Amniotic epithelial cell (primary cell): ENCODE measurements at regions not wholly inside any gene's neighbourhood (a gene's known extent, or its start where the extent isn't known, plus 50 kb on each side); places are given as distances from the start of the nearest gene placed in this dataset.
"Not testable (repeated sequence)": the region's sequence is repeated elsewhere in the genome, so short reads cannot be mapped to it uniquely, and the experiment has no call there.

Experiments
- DNase-seq: peaks from one replicate; pipeline ENCODE4 v3.0.0-alpha.2; 2010; ENCODE audit warnings: low read depth

DNA sequence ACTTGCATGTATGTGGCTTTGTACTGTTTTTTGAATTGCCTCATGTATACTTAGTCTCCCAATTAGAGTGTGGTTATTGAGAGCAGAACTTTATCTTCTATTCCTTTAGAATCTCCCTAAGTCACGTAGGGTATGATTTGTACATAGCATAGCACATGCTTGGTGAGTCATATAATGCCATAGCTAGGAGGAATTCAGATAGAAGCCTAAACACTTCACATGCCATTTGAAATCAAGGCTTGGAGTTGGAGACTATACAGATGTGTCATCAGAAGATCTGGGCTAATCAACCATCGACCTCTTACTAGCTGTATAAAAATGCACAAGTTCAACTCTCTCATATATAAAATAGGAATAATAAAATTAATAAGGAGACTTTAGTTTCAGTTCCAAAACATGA, 222.6 kb upstream of the ST6GAL2 start:
- DNase-seq, result peak; percentile 84

DNA sequence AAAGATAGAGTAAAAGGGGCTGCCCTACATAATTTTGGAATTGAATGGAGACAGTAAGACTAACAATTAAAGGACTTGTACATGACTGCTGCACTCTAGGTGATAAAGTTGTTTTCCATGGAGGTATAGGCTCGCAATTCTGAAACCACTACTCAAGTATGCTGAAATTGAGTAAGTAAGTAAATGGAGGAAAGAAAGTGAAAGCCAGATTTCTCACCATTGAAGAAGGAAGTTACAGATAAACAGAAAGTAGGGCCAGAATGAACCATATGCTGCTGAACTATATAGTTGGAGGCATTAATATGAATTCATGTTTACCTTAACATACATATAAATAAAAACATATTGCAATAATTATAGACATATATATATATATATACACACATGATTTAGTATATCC, 225.7 kb upstream of the ST6GAL2 start:
- DNase-seq, result no peak

DNA sequence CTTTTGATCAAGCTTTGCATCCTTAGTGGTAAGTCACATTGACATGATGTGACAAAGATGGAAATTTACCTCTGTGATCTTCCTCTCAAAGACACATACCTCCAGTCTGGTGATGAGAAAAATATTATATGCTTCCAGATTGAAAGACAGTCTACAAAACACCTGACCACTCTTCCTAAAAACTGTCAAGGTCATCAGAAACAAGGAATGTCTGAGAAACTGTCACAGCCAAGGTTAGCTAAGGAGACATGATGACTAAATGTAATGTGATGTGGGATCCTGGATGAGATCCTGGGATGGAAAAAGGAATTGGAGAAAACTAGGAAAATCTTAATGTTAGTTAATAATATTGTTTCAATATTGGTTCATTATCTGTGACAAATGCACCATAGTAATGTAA, 226.6 kb upstream of the ST6GAL2 start:
- DNase-seq, result no peak

DNA sequence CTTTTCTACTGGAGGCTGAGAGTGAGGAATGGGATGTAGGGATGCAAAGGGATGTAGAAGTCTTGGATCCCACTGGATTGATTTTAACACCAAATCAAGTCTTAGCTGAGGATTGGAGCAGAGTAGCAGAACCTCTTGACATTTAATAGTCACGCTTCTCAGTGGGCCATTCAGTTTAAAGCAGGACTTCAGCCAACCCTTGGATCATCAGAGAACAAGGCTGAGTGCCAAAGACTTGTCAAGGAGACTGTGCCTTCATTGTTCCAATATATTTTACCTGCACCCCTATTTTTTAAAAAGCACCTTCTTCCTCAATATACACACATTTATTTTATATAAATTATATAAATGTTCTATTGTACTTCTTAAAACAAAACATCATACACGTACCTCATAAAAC, 242.4 kb upstream of the ST6GAL2 start:
- no peak for DNase-seq

DNA sequence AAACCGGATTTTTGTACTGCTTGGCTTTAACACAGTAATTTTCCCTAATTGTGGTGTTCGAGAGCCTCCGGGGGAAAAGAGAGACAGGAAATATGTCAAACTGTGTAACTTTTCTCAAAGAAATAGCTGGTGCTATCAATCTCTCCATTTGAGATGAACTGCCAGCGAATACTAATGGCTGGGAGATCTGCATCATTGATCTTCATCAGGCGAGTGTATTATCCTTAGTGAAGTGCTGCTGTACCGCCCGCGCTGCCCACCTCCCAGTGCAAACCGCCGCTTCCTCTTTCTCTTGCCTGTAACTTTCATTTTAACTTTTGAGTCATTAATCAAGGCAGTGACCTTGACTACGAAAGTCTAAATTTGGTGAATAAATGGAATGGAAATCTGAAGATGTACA, 246.1 kb upstream of the ST6GAL2 start:
- no peak for DNase-seq

DNA sequence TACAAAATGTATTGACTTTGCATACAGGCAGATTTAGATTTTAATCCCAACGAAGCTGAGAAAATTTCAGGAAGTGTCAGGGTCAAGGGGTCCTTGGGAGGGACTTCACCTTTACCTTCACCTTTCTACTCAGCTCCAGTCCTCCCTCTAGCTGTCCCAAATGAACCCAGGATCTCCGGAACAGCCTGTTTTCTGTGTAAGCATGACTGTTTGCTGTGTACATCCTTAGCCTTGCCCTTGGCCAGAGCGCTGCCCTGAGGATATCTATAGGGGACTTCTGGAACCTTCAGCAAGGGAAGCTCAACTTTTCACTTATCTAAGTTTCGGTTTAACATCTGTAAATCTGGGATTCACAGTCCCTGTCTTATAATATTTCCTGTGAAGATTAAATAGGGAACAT, 246.8 kb upstream of the ST6GAL2 start:
- no peak for DNase-seq

DNA sequence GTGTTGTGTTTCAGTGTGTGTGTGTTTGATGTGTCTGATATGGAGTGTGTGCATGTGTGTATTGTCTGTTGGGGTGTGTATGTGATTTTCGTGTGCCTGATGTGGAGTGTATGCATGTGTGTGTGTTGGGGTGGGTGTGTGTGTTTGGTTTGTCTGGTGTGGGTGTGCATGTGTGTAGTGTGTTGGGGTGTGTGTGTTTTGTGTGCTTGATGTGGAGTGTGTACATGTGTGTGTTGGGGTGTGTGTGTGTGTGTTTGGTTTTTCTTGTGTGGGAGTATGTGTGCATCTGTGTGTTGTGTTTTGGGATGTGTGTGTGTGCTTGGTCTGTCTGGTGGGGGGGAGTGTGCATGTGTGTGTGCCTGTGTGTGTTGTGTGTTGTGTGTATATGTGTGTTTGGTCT, 247.4 kb upstream of the ST6GAL2 start:
- no peak for DNase-seq

DNA sequence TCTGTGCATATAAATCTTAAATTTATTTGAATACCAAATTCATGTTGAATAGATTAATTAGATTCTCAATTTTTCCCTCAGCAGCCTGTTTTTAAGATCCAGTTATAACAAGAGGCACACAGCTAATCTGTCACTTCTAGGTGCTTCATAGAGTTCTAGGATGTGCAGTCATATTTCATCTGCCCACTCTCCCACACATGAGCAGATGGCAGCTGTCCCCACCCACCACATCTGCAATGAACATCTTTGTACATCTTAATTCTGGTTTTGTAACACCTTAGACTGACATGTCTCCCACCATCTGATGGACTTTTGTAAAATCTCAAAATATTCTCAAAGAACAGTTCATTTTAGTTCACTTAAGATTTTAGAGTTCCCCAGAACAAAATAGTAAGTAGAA, 250.8 kb upstream of the ST6GAL2 start:
- no peak for DNase-seq

DNA sequence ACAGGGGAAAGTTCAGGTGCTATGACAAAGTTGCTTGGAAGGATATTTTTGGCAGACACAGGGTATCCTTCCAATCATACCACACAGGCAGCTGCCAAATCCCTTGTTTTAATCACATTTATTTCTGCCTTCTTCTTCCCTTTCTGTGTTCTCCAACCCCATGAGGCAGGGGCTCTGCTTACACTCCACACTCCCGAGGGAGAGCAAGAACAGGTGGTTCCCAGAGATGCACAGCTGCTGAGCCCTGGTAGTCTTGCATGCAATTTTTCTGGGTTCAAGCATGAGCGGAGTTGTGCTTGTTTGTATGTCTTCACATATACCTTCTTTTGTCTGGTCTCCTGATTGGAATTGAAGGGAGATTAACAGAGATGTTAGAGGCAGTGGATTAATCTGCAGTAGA, 251.7 kb upstream of the ST6GAL2 start:
- DNase-seq, result no peak

DNA sequence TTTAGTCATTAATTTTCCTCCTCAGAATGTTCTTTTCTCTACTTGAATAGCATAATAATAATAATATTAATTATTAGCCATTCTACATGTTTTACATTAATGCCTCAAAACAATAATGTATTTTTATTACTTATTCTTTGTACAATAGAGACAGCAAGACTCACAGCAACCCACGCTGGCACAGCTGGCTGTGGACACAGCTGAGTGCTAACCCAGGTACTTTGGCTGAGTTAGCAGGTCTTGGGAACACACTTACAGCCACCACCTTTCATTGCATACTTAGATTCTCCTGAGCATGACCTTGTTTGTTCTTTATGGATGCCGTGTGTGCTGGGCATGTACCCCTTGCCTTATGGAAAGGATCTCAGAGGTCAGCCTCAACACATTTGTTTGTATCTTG, 260.2 kb upstream of the ST6GAL2 start:
- no peak for DNase-seq

DNA sequence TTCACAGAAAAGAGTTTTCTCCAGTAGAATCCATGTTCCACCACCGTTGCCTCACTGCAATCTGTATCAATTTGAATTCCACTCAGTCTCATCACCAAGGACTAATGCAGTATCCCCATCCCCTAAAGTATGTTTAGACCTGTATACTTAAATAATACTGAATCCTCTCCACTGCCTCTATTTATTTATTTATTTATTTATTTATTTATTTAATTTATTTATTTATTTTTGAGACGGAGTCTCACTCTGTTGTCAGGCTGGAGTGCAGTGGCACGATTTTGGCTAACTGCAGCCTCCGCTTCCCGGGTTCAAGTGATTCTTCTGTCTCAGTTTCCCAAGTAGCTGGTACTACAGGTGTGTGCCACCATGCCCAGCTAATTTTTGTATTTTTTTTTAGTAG, 260.7 kb upstream of the ST6GAL2 start:
- not testable (repeated sequence) for DNase-seq

DNA sequence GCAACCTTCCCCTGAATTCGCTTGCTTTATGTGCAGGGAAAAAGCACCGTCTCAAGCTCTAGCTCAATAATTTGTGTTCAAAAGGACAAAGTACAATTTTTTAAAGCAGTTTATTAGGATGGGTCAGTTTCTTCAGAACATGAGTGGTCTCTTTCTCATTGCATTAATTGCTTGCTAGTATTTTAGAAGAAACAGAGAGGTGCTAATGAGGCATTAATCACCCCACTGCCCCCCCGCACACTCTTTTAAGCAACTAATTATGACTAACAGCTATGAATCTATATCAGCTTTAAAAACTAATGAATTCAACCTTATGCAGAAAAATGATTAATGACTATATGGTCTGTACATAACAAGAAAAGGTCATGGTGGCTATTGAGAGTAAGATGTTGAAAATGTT, 262.1 kb upstream of the ST6GAL2 start:
- DNase-seq, result no peak

DNA sequence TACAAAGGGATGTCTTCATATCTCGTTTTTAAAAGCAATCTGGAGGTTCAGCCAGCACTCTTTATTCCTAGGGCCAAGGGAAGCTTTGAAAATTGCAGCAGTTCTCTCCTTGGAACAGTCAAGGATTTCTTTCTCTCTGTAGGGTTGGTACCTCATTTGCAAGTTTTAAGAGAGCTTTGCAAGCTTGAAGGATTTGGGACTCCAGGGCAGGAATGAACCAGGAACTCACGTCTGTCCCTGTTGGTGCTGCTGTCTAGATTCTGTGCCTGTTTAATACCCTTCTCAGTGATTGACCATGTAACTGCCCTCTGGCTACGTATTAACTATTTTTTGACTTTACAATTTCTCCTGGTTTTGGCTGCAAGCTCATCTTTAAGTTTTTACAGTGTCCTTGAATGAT, 262.5 kb upstream of the ST6GAL2 start:
- no peak for DNase-seq

DNA sequence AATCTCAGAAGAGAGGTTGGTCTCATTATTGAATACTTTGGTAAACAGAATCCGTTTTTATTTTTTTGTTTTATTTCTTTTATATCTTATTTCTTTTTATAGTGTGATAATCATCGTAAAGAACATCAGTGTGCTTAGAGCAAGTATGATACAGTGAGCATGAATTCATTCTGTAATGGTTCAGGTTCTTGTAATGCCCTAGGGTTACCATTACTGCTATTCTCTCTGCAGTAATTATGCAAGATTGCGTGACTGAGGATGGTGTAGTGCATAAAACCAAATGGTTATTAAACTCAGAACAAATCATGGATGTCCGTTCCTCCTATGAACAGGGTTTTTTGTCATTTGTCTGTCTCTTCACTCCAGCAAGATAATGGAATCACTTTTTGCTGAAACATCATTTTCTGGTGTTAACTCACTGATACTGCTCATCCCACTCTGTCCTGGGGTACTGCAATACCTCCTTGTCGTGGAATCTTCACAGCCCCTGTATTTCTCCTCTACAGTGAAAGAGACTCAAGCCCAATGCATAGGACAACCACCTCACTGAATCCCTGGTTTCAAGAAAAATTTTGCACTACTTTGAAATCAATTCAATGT, 274.8 kb upstream of the ST6GAL2 start:
- no peak for DNase-seq

DNA sequence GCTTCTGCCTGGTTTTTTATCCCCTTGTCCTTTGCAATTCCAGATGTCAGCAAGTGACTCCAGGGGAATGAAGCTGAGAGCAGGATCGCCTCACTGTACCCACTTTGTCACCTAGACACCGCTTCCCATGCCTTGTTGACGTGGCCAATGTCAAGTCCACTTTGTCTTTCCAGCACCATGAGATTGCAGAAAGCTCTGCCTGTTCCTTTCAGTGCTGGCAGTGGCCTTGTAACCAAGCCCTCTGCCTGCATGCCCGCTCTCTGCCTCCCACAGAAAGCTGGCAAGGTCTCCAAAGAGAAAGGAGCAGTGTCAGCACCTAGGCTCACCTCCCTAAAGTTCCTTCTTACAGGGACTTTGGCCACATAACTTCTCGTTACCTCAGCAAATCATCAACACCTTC, 282.2 kb upstream of the ST6GAL2 start:
- DNase-seq, result no peak

DNA sequence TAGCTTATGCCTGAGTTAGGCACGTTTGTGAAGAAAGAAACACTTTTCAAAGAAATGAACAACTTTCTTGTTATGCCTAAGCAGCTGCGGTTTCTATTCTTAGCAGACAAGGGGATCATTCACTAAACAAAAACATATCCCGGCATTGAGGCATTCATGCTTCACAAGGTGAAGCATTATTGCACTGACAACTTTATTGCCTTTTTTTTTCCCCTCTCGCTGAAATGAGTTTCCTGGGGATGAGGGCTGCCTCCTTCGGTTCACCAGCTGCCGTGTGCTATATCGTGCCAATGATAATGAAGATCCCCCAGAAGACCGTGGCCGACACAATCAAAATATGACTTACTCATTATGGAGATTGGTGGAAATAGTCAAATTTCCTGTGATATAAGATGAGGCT, 288.2 kb upstream of the ST6GAL2 start:
- no peak for DNase-seq

DNA sequence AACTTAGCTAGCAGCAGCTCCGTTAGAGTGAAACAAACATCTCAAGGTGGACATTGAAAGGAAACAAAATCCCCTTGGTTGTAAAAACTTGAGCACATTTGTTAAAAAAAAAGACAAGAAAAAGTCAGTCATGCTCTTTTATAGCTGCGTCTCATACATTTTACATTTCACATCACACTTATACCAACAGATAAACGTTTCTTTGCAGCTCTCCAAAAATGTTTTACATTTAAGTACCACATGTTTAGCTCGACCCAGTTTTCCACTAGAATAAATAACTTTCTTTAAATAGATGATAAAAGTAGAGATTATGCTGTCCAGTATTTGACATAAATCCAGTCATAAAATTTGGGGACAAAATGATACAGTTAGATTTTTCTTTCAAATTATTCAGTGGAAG, 297.0 kb upstream of the ST6GAL2 start:
- DNase-seq, result no peak

DNA sequence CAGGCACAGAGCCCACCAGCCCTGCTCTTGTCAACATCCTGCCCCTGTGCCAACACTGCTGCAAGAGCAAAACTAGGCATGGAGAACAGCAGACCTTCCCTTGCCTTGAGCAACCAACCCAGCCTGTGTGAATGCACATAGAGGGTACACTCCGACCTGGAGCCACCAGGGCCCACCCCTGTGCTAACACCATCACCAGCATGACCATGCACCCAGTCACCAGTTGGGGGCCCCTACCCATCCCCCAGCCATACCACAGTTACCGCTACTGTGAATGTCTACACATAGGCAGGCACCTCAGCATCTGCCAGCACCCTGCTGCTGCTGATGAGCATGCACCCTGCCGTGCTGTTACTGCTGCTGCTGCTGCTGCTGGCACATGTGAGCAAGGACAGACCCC, 301.9 kb upstream of the ST6GAL2 start:
- no peak for DNase-seq

DNA sequence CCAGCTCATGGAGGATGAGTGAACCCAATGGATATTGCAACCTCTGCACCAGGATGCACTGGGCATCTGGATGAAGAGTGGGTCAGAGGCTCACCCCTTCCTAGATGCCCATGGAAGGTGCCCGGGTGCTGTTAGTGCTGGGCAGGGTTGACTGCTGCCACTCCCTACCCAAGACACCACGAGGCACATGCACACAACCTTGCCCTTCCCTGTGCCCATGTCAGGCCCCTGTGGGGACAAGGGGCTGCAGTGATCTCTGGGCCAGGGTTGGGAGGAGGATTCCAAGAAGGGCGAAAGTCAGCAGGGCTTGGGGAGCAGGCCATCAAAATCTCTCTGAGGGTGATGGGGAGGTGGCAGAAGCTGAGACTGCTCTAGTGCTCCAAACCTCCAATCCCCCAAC, 309.7 kb upstream of the ST6GAL2 start:
- DNase-seq, result no peak

DNA sequence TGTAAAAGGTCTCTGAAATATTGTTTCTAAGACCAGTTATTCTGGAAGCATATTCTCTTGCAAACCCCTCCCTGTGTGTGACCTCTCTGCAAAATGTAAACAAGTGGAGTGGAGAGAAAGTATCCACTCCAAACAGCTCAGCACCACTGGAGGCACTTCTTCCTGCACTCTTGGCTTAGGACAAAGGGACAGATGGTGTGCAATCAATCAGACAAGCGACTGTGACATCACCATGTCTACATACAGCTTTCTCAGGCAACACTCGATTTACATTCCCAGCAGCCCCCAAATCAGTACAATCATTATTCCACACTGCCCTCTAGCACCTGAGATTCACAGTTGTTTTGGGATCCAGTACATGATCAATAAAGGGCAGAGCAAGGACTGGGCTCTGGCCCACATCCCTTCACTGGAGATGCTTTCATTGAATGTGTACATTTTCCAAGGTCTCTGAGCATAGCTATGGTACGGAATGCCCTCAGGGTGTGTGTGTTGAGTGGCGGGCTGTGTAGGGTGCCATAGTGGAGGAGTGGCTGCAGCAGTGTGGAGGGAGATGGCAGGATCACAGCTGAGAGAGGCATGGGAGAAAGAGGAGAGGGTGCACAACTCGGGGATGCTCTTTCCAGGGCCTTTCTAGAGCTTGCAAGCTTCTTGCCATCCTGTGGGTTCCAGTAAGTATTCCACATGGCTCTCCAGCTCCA, 311.8 kb upstream of the ST6GAL2 start:
- no peak for DNase-seq

DNA sequence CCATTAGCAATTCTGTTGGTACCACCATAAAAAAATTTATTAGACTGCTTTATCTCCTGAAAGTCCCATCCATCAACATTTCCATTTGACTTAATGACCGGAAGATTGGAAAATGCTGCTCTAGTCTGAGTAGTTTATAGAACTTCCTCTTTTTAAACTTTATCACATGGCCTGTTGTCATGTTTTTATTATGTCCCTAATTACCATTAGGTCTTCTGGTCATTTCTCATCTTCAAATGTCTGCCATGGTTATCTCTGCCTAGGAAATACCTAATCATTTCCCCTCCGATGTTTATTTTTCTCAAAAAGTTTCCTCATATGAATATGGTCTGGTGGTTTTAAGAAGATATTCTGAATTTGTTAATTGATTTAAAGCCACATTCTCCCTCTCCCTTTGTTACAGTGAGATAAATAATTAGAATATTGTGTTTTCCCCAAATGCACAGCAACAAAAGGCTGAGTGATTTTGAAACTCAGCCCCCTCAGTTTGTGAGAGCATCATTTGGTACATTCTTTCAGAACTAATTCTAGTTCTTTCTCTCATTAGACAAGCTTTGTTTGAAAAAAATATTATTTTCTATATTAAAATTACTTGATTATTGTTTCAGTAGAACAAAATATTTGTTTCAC, 317.1 kb upstream of the ST6GAL2 start:
- no peak for DNase-seq

DNA sequence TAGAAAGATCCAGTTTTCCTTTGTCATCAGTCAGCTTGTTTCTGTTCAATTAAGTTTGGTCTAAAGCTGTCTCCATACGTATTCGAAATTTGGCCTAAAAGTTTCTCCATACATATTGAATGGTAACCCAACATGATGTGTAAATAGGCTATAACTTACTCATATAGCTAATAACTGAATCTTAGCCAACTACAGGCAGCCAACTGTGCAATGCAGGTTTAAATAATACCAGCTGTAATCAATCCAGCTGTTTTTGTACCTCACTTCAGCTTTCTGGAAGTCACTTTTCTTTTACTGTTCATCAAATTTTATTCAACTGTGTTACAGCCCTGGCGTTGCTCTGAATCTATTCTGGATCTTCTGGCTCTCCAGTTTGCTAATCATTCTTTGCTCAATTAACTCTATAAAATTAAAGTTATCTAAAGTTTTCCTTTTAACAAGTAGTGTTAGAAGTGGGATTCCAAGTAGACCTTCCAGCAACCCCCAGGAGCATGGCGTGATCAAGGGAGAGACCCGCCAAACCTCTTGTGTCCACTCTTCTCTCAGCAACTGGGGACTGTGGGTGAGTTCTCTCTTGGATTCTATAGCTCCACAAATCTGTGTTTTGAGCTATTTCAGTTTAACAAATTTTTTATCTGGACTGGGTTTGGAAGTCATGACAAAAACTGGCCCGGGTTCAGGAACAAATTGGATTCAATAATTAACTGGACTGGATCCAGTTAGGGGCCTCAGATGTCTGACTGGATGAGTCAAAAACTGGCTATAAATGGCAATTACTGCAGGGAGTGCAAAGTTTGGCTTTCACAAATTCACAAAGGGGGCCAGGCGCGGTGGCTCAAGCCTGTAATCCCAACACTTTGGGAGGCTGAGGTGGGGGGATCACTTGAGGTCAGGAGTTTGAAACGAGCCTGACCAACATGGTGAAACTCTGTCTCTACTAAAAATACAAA, 329.7 kb upstream of the ST6GAL2 start:
- no peak for DNase-seq

DNA sequence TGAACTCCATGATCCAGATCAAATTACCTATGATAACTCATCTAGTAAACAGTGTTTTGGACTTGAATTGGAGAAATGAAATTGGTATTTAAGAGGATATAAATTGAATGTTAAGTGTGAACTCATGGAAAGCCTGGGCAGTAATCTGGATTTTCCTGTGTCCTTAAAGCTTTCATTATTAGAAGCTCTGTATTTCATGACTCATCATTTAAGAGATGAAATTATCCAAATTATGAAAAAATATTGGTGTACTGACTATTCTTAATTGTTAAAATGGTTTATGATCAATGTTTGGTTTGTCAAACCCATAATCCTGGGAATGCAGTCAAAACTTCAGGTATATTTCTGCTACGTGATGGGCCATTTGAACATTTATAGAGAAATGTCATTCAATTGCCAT, 332.2 kb upstream of the ST6GAL2 start:
- DNase-seq, result no peak
